ENCODE measurements at regions not wholly inside any gene's neighbourhood (a gene's known extent, or its start where the extent isn't known, plus 50 kb on each side); places are given as distances from the start of the nearest gene placed in this dataset.

DNA sequence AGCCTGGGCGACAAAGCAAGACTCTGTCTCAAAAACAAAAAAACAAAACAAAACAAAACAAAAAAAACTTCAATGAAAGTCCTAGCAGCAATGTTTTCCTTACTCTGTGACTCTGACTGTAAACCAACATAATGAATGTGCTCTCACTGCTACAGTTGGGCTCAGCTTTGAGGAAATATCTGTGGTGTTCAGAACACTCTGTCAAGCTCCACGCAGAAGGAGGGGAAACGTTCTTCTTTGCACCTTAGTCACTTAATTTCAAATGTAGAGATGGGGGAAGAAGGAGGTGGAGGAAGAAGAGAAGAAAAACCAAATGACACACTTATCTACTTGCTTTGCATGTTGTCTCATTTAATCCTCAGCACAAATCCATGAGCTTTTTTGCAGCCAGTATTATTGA is 107.1 kb upstream of the UBE3A start:
- TF ChIP-seq FOXA1 (IDR thresholded peaks at IDR 0.05) = no peak
- no peak for TF ChIP-seq ARNT (IDR thresholded peaks at IDR 0.05)
- no peak for TF ChIP-seq BHLHE40 (IDR thresholded peaks at IDR 0.05; ENCODE audit: borderline replicate concordance)
- no peak for TF ChIP-seq TARDBP (IDR thresholded peaks at IDR 0.05)
- no peak for TF ChIP-seq SUZ12 (IDR thresholded peaks at IDR 0.05)
- no peak for TF ChIP-seq CTBP1 (IDR thresholded peaks at IDR 0.05; ENCODE audit: borderline replicate concordance)
- TF ChIP-seq NFRKB (IDR thresholded peaks at IDR 0.05) = no peak
